Activated B cell treated with CpG ODN at 0.5 μM for 24 hours (primary cell): ENCODE measurements at regions not wholly inside any gene's neighbourhood (a gene's known extent, or its start where the extent isn't known, plus 50 kb on each side); places are given as distances from the start of the nearest gene placed in this dataset.

Experiments used
- ATAC-seq: fragments of 200-7000 bp; cut with Tn5 transposase; one replicate; pipeline ENCODE4 v1.10.0; 2021; ENCODE audit warnings: low read depth, mild to moderate bottlenecking, moderate library complexity
- CTCF ChIA-PET: fragments of 350-600 bp; sonication (Branson Sonifier 250); formaldehyde crosslinking; loops from one replicate; lab custom pipeline; 2021; ENCODE audit warnings: antibody characterized with exemption; lab: Charles Lee
- POLR2A ChIA-PET: fragments of 350-600 bp; sonication (Branson Sonifier 250); formaldehyde crosslinking; loops from one replicate; lab custom pipeline; 2021; ENCODE audit warnings: antibody characterized with exemption; lab: Charles Lee
- DNase-seq: peaks from one replicate; pipeline ENCODE4 v3.0.0; 2022
- H3K27ac Mint-ChIP-seq: one replicate; pipeline ENCODE4 v1.8.0; 2020; ENCODE audit warnings: mixed read lengths
- H3K27me3 Mint-ChIP-seq: one replicate; pipeline ENCODE4 v1.8.0; 2021; ENCODE audit warnings: mixed read lengths
- H3K36me3 Mint-ChIP-seq: one replicate; pipeline ENCODE4 v1.8.0; 2021; ENCODE audit warnings: low read depth, mixed read lengths
- H3K4me1 Mint-ChIP-seq: one replicate; pipeline ENCODE4 v1.8.0; 2021; ENCODE audit warnings: mixed read lengths
- H3K4me3 Mint-ChIP-seq: one replicate; pipeline ENCODE4 v1.8.0; 2020; ENCODE audit warnings: mild to moderate bottlenecking, mixed read lengths
- H3K9me3 Mint-ChIP-seq: one replicate; pipeline ENCODE4 v1.8.0; 2020; ENCODE audit warnings: mixed read lengths
- CTCF ChIP-seq: fragments of 200-600 bp; IDR thresholded peaks from one replicate; pipeline ENCODE4 v1.8.0; 2022; ENCODE audit warnings: antibody characterized with exemption, mild to moderate bottlenecking
- intact Hi-C: fragments of 100-400 bp; cut with micrococcal nuclease; formaldehyde crosslinking; loops from one replicate; pipeline ENCODE4 v1.15.1; 2024

GRCh38 chr7:10860516-10860915, 113.2 kb upstream of the PHF14 start:
- DNase-seq (no peak), ATAC-seq (no peak)
- Mint-ChIP-seq H3K27me3 (no peaks in the 10 kb centered on the region), H3K27ac (no peak overlapping the region), H3K4me1 (no peaks in the 10 kb centered on the region), H3K4me3 (no peak overlapping the region), H3K9me3 (no peaks in the 10 kb centered on the region), H3K36me3 (no peaks in the 10 kb centered on the region)
- intact Hi-C loops = no loop called here
- POLR2A ChIA-PET = no interaction called here
- no peak for TF ChIP-seq CTCF
- CTCF ChIA-PET = no interaction called here

- no peaks in the 10 kb centered on the region for H3K9me3 Mint-ChIP-seq
- no peaks in the 10 kb centered on the region for H3K36me3 Mint-ChIP-seq
- H3K27me3 Mint-ChIP-seq = no peaks in the 10 kb centered on the region
- TF ChIP-seq CTCF = no peak
- intact Hi-C loops = no loop called here
- POLR2A ChIA-PET = no interaction called here
- H3K4me1 Mint-ChIP-seq = no peaks in the 10 kb centered on the region
- ATAC-seq = no peak
- CTCF ChIA-PET = no interaction called here
- no peak for DNase-seq
- H3K4me3 Mint-ChIP-seq = no peak overlapping the region
- H3K27ac Mint-ChIP-seq = no peak overlapping the region
These were observed 110.2 kb upstream of the PHF14 start for GRCh38 chr7:10863476-10863875.

GRCh38 chr7:10874666-10875065, 99.0 kb upstream of the PHF14 start:
- ATAC-seq (no peak), DNase-seq (no peak)
- no peaks in the 10 kb centered on the region for H3K4me1 Mint-ChIP-seq
- ChIA-PET POLR2A (no interaction called here), CTCF (no interaction called here)
- H3K27me3 Mint-ChIP-seq = peaks cover 17% of the 10 kb centered on the region
- H3K36me3 Mint-ChIP-seq = no peaks in the 10 kb centered on the region
- H3K9me3 Mint-ChIP-seq = peaks cover 8% of the 10 kb centered on the region
- no peak overlapping the region for H3K4me3 Mint-ChIP-seq
- no peak for TF ChIP-seq CTCF
- no peak overlapping the region for H3K27ac Mint-ChIP-seq
- intact Hi-C loops = no loop called here

GRCh38 chr7:10875080-10875479, 98.6 kb upstream of the PHF14 start:
- intact Hi-C loops = no loop called here
- TF ChIP-seq CTCF = no peak
- ChIA-PET POLR2A (no interaction called here), CTCF (no interaction called here)
- DNase-seq (no peak), ATAC-seq (no peak)
- Mint-ChIP-seq H3K27ac (no peak overlapping the region), H3K9me3 (peaks cover 8% of the 10 kb centered on the region), H3K4me1 (no peaks in the 10 kb centered on the region), H3K36me3 (no peaks in the 10 kb centered on the region), H3K27me3 (peaks cover 17% of the 10 kb centered on the region), H3K4me3 (no peak overlapping the region)

GRCh38 chr7:10888861-10889260, 84.8 kb upstream of the PHF14 start:
- no peak for TF ChIP-seq CTCF
- DNase-seq = no peak
- peaks cover 3% of the 10 kb centered on the region for H3K27me3 Mint-ChIP-seq
- peak overlapping the region; percentile 20 for H3K27ac Mint-ChIP-seq
- intact Hi-C loops = loop anchor here (1.0 to 2.0 kb wide), 2 partner anchors 323 to 476 kb away; no protein-coding TSS in a partner anchor
- ChIA-PET POLR2A (no interaction called here), CTCF (interaction anchor here (0.9 to 1.6 kb wide), 5 partner anchors 14 to 476 kb away, joined by 3 to 10 read pairs (median 3); no protein-coding TSS in a partner anchor)
- H3K9me3 Mint-ChIP-seq = no peaks in the 10 kb centered on the region
- ATAC-seq = peak; percentile 34
- H3K36me3 Mint-ChIP-seq = no peaks in the 10 kb centered on the region
- peaks cover 9% of the 10 kb centered on the region for H3K4me1 Mint-ChIP-seq
- peak overlapping the region; percentile 54 for H3K4me3 Mint-ChIP-seq
